Activated effector memory CD4-positive, alpha-beta T cell treated with Interleukin-2 at 50 U/mL for 16 hours (primary cell): ENCODE measurements at regions not wholly inside any gene's neighbourhood (a gene's known extent, or its start where the extent isn't known, plus 50 kb on each side); places are given as distances from the start of the nearest gene placed in this dataset.
"Not testable (repeated sequence)": the region's sequence is repeated elsewhere in the genome, so short reads cannot be mapped to it uniquely, and the experiment has no call there.

Experiments
- DNase-seq: peaks from one replicate; pipeline ENCODE4 v3.0.0-alpha.2; 2020

DNA sequence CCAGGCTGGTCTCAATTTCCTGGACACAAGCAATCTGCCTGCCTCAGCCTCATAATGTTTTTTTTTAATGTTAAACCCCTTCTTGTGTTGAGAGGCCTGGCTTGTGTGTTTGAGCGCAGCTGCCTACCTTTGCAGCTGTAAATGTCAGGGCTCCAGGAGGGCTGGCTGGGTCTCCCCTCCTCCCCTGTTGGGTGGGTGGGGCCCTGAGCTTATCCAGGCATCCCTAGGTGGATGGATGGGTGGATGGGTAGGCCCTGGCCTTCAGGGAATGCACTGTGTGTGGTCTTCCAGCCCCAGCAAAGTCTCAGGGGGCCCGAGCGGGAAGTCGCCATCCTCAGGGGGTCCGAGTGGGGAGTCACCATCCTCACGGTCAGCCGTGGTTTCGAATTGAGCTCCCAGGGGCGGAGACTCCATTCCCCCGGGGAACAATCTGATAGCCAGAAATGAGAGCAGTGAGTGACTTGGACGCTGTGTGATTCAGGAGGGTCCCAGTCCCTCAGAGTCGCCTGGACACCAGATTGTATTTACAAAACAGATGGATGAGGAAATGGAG is 279.4 kb upstream of the PLGLB2 start:
- DNase-seq = not testable (repeated sequence)

- peak; percentile 19 for DNase-seq
These were observed 278.4 kb upstream of the PLGLB2 start for GRCh38 chr2:87469180-87470151.

GRCh38 chr2:87470381-87471380 is 277.2 kb upstream of the PLGLB2 start:
- DNase-seq = peak; percentile 35

- not testable (repeated sequence) for DNase-seq
These were observed 276.4 kb upstream of the PLGLB2 start for GRCh38 chr2:87471478-87471877.

GRCh38 chr2:87476223-87476872 is 271.5 kb upstream of the PLGLB2 start:
- not testable (repeated sequence) for DNase-seq

- DNase-seq = peak; percentile 34
These were observed 271.0 kb upstream of the PLGLB2 start for GRCh38 chr2:87476936-87477335.

DNA sequence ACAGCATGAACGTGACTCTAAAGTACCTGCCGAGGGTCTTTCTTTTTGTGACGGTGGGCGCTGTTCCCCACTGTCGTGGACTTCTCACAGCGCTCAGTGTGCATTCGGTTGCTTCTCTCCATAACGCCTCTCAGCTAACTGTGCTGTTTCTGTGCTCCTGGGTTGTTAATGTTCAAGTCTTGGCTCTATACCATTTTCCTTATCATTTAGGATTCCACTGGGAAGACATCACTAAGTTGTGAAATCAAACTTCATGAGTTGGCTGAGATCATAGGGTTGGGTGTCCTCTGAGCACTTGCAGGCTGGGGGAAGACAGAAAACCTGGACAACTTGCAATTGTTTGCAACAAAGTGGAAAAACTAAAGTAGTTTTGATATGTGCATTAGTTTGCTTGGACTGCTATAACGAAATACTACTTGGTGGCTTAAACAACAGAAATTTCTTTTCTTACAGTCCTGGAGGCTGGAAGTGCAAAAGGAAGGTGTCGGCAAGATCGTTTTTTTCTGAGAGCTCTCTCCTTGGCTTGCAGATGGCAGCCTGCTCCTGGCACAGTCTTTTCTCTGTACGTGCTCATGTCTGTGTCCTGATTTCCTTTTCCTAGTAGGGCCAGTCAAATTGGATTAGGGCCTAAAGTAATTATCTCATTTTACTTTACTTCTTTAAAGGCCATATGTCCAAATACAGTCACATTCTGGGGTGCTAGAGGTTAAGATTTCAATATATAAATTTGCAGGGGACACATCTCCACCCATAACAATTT is 270.0 kb upstream of the PLGLB2 start:
- not testable (repeated sequence) for DNase-seq

- not testable (repeated sequence) for DNase-seq
These were observed 269.0 kb upstream of the PLGLB2 start for GRCh38 chr2:87478911-87479310.

DNA sequence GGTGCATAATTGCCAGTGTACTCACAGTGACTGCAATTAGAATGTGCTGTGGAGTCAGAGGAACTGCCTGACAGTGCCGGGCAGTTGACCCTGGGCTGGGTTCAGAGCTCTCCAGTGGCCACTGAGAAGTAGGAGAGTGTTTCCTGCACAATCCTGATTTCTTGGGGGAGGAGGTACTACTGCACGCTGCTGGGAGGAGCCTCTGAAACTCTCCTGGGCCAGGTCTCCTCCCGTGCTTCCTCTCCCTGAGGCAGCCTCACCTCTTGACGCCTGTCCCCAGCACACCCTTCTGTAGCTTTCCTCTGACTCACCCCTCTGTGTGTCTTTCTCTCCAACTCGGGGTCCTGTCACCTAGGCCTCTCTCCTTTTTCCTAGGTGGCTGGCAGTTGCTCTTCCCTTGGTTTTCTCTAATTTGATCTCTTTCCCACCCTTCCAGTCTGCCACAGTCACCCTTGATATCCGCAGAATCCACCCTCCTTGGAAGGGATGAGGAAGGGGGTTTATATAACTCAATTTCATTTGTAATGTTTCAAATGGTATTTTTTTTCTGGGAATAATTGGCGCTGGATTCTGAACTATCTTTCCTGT is 264.7 kb upstream of the PLGLB2 start:
- peak; percentile 46 for DNase-seq

DNA sequence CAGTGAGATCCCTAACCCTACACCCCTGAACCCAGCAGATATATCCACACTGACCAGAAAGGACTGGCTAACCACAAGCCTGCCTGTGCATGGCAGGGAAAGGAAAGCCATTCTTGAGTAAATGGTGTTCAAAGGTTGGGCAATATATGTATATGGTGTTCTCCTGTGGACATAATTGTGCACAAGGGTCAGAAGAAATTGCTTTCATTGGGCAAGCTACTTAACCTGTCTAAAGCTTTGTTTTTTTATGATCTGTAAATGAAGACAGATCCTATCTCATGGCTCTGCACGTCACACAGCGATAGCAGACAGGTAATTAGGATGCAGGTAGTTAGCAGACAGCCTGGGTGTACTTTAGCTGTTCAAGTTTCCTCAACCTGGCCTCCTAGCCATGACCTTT is 263.5 kb upstream of the PLGLB2 start:
- not testable (repeated sequence) for DNase-seq

GRCh38 chr2:87485455-87485854 is 262.4 kb upstream of the PLGLB2 start:
- not testable (repeated sequence) for DNase-seq

DNA sequence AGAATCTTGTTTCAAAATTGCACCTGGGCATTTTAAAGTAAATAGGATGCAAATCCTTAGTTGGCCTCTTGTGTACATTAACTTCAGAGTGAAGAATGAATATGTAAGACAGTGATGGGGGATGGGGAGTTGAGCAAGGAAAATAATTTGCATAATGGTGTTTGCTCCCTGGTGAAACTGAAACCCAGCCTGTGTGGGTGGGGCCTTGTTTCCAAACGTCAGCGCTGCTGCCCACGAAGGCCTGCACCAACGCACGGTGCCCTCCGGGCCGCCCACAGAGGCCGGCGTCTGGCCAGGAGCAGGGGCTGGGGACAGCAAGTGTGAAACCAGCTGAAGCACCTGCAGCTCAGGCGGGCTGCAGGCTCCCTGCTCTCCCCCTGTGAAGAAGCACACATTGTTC is 262.0 kb upstream of the PLGLB2 start:
- DNase-seq = not testable (repeated sequence)

GRCh38 chr2:87486413-87486812 is 261.5 kb upstream of the PLGLB2 start:
- peak; percentile 29 for DNase-seq

DNA sequence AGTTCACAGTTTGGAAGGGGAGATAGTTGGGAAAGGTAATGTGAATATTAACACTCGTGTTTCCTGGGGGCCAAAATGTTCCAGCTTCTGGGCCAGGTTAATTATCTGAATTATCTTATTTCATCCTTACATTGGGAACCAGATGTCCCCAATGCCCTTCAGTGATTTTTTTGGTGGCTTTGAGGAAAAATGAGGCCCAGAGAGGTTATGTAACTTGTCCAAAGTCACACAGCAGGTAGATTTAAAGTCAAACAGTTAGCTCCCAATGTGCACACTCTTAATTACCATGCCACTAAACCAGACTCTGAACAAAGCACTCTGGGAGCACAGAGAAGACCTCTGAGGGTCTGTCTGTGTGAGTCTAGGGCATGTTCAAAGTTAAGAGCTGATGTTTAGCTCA is 259.9 kb upstream of the PLGLB2 start:
- DNase-seq = not testable (repeated sequence)

DNA sequence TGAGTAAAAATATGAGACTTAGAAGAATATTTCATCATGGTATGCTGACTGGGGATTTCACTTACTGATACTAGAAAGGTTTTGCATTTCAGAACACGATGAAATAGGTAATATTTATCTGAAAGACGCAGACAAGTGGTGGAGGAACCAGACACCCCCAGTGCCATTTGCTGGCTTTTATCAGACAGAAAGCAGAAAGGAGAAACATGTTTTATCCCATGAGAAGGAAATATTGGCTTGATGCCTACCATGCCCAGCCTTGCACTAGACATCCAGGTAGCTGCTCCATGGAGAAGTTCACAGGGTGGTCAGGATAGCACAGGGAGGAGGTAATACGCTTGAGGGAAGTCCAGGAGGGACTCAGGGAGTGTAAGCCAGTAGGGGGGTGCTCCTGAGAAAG is 258.9 kb upstream of the PLGLB2 start:
- not testable (repeated sequence) for DNase-seq

DNA sequence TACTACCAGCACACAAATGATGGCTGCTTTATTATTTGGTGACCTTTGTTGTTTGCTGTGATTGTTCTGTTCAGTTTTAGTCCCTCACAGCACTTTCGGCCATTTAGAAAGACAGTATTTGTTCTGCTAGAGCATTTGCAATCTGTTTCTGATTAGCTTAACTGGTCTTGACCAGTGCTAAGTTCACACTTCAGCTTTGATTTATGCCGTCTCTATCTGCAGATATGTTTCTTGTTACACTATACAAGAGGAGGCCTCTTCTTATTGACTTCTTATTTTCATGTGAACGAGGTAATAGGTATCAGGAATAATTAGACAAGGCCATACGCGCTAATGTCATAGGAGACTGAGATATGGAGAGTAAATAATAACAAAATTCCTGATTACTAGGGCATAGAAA is 253.0 kb upstream of the PLGLB2 start:
- DNase-seq = not testable (repeated sequence)

DNA sequence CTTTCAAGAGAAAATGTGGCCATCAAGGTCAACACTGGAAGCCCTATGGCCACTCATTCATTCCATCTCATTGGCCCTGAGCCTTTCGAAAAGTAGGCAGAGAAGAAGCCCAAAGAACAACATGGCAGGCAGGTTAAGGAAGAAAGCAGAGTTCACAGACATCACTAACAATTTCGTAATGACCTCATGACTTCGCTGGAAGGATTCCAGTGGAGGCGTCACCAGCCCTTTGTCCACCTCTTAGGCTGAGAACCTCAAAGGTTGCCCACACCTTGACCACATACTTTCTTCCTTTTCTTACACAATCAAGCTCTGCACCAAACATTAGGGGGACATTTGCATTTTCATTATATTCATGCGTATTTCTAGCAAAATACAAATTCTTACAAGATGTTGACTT is 252.4 kb upstream of the PLGLB2 start:
- DNase-seq = not testable (repeated sequence)

DNA sequence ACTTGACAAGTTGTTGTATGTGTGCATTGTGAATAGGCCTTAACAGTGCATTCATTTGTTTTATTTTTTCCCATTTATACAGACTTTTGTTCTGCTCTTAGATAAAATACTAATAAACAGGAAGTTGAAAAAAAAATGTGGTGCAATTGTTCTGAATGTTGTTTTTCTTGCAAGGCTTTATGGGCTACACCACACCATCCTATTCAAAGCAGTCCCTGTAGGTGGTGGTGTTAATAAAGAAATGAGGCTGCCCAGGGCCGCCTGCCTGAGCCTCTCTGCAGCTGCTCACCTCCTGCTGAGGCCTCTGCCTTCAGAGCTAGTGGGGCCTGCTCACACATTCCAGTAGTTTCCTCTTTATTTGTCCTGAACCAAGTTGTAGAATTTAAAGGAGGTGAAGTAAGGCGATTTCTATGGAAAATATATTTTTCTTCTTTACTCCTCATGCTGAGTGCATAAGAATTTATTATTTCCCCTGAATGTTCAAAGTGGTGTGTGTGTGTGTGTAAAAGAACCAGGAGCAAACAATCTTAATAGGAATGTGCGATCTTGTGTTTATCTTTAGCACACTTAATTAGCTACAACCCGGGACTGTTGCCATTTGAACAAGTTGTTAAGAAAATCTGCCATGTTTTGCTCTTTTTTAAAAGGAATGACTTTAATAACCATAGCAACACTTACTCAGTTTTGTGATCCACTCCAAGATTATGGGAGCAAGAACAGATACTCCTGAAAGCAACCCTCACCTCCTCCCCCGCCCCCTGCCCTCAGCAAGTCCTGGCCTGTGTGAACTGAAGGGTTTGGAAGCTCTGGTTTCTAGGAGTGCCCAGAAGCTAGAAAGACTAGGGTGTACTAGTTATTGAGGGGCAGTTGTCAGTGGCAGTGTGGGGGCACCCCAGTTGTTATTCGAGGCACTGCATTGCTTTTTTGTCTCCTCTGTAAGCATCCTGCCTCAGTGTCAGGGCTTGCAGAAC is 251.6 kb upstream of the PLGLB2 start:
- DNase-seq = peak; percentile 37

GRCh38 chr2:87497135-87497534 is 250.8 kb upstream of the PLGLB2 start:
- DNase-seq = not testable (repeated sequence)

- not testable (repeated sequence) for DNase-seq
These were observed 250.2 kb upstream of the PLGLB2 start for GRCh38 chr2:87497700-87498099.
